ENCODE measurements at regions not wholly inside any gene's neighbourhood (a gene's known extent, or its start where the extent isn't known, plus 50 kb on each side); places are given as distances from the start of the nearest gene placed in this dataset.

GRCh38 chr2:18932853-18933252, 343.5 kb upstream of the NT5C1B start:
- DNase-seq: no peak
- CTCF ChIA-PET: no interaction called here
- H3K27me3 Mint-ChIP-seq: no peaks in the 10 kb centered on the region

DNA sequence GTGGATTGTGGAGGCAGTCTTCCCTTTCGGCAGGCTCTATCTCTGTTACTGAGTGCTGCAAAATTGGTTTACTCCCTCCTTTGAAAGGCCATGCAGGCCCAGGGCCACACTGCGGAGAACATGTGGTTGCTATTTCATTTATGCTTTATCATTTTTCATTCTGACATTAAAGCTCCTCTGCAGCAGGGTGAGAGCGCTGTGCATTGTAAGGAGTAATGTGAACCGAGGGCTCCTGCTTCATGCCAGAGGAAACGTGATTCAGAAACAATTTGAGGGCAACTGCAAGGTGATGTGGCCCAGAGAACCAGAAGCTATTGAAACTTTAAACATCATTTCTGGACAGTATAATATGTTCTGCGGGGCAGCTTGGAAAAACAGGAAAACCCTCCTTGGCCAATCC, 341.6 kb upstream of the NT5C1B start:
- Mint-ChIP-seq H3K4me1 (no peaks in the 10 kb centered on the region), H3K27ac (no peak overlapping the region), H3K36me3 (ENCODE audit: low read depth) (no peaks in the 10 kb centered on the region), H3K9me3 (no peaks in the 10 kb centered on the region), H3K27me3 (no peaks in the 10 kb centered on the region), H3K4me3 (no peak overlapping the region)
- ChIA-PET CTCF (no interaction called here), POLR2A (no interaction called here)
- no peak for DNase-seq

More at GRCh38 chr2:18932853-18933252, 343.5 kb upstream of the NT5C1B start:
- no peaks in the 10 kb centered on the region for H3K9me3 Mint-ChIP-seq
- POLR2A ChIA-PET: no interaction called here
- no peaks in the 10 kb centered on the region for H3K36me3 Mint-ChIP-seq (ENCODE audit: low read depth)
- H3K27ac Mint-ChIP-seq: no peak overlapping the region
- H3K4me3 Mint-ChIP-seq: no peak overlapping the region
- no peaks in the 10 kb centered on the region for H3K4me1 Mint-ChIP-seq

GRCh38 chr2:18927525-18928232, 338.3 kb upstream of the NT5C1B start:
- CTCF ChIA-PET: no interaction called here
- Mint-ChIP-seq H3K36me3 (ENCODE audit: low read depth) (no peaks in the 10 kb centered on the region), H3K9me3 (no peaks in the 10 kb centered on the region), H3K27me3 (no peaks in the 10 kb centered on the region), H3K4me1 (no peaks in the 10 kb centered on the region), H3K4me3 (no peak overlapping the region), H3K27ac (no peak overlapping the region)
- POLR2A ChIA-PET: no interaction called here
- no peak for DNase-seq

GRCh38 chr2:18926631-18927524, 337.5 kb upstream of the NT5C1B start:
- Mint-ChIP-seq H3K9me3 (no peaks in the 10 kb centered on the region), H3K4me1 (no peaks in the 10 kb centered on the region), H3K27me3 (no peaks in the 10 kb centered on the region), H3K27ac (no peak overlapping the region), H3K4me3 (no peak overlapping the region), H3K36me3 (ENCODE audit: low read depth) (no peaks in the 10 kb centered on the region)
- CTCF ChIA-PET: no interaction called here
- POLR2A ChIA-PET: no interaction called here
- DNase-seq: no peak

- H3K4me1 Mint-ChIP-seq: no peaks in the 10 kb centered on the region
These were observed 335.9 kb upstream of the NT5C1B start for GRCh38 chr2:18925296-18925695.

GRCh38 chr2:18924886-18925285, 335.5 kb upstream of the NT5C1B start:
- CTCF ChIA-PET: interaction anchor here (1.3 kb wide), 1 partner anchor 11 kb away, joined by 4 read pairs; no protein-coding TSS in a partner anchor
- Mint-ChIP-seq H3K36me3 (ENCODE audit: low read depth) (no peaks in the 10 kb centered on the region), H3K9me3 (no peaks in the 10 kb centered on the region), H3K4me1 (no peaks in the 10 kb centered on the region), H3K27ac (no peak overlapping the region), H3K4me3 (no peak overlapping the region), H3K27me3 (no peaks in the 10 kb centered on the region)
- POLR2A ChIA-PET: no interaction called here
- no peak for DNase-seq

More at GRCh38 chr2:18925296-18925695, 335.9 kb upstream of the NT5C1B start:
- no peaks in the 10 kb centered on the region for H3K36me3 Mint-ChIP-seq (ENCODE audit: low read depth)
- no peak for DNase-seq
- H3K4me3 Mint-ChIP-seq: no peak overlapping the region
- ChIA-PET CTCF (interaction anchor here (1.3 kb wide), 1 partner anchor 12 kb away, joined by 4 read pairs; no protein-coding TSS in a partner anchor), POLR2A (no interaction called here)
- no peaks in the 10 kb centered on the region for H3K9me3 Mint-ChIP-seq
- no peaks in the 10 kb centered on the region for H3K27me3 Mint-ChIP-seq
- H3K27ac Mint-ChIP-seq: no peak overlapping the region

- no peak overlapping the region for H3K4me3 Mint-ChIP-seq
- H3K9me3 Mint-ChIP-seq: no peaks in the 10 kb centered on the region
- CTCF ChIA-PET: no interaction called here
- no peaks in the 10 kb centered on the region for H3K36me3 Mint-ChIP-seq (ENCODE audit: low read depth)
- H3K4me1 Mint-ChIP-seq: no peaks in the 10 kb centered on the region
- H3K27ac Mint-ChIP-seq: no peak overlapping the region
- no peaks in the 10 kb centered on the region for H3K27me3 Mint-ChIP-seq
- POLR2A ChIA-PET: no interaction called here
- no peak for DNase-seq
These were observed 335.0 kb upstream of the NT5C1B start for GRCh38 chr2:18924386-18924785.

DNA sequence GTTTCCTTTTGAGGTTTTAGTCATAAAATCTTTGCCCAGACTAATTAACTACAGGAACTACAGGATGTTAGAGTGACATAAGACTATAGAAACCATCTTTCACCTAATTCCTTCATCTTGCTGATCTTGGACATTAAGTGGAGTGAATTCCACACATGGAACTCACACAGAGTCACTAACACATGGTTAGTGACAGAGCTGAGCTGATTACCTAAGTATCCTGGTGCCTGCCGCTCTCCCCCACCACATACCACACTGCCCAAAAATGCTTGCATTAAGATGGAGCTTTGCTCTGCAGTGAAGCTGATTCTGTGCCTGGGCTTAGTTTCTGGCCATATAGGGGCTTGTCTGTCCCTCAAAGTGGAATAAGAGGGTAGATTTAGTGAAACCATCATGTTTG, 332.9 kb upstream of the NT5C1B start:
- CTCF ChIA-PET: no interaction called here
- Mint-ChIP-seq H3K4me1 (no peaks in the 10 kb centered on the region), H3K27ac (no peak overlapping the region), H3K4me3 (no peak overlapping the region), H3K27me3 (no peaks in the 10 kb centered on the region), H3K9me3 (no peaks in the 10 kb centered on the region), H3K36me3 (ENCODE audit: low read depth) (no peaks in the 10 kb centered on the region)
- POLR2A ChIA-PET: no interaction called here
- no peak for DNase-seq

DNA sequence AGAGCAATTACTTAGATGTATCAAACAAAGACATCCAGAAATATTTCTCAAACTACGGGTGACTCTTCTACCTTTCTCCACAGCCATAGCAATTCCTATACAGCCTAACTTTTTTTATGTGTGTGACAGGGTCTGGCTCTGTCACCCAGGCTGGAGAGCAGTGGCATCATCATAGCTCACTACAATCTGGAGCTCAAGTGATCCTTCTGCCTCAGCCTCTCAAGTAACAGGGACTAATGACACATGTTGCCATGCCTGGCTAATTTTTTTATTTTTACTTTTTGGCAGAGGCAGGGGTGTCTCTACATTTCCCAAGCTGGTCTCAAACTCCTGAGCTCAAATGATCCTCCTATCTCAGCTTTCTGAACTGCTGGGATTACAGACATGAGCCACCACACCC, 328.9 kb upstream of the NT5C1B start:
- CTCF ChIA-PET: no interaction called here
- no peak for DNase-seq
- H3K36me3 Mint-ChIP-seq (ENCODE audit: low read depth): no peaks in the 10 kb centered on the region
- no peak overlapping the region for H3K27ac Mint-ChIP-seq
- no peaks in the 10 kb centered on the region for H3K9me3 Mint-ChIP-seq
- no peak overlapping the region for H3K4me3 Mint-ChIP-seq
- POLR2A ChIA-PET: no interaction called here
- no peaks in the 10 kb centered on the region for H3K4me1 Mint-ChIP-seq
- H3K27me3 Mint-ChIP-seq: no peaks in the 10 kb centered on the region

GRCh38 chr2:18915227-18915626, 325.9 kb upstream of the NT5C1B start:
- H3K9me3 Mint-ChIP-seq: no peaks in the 10 kb centered on the region

DNA sequence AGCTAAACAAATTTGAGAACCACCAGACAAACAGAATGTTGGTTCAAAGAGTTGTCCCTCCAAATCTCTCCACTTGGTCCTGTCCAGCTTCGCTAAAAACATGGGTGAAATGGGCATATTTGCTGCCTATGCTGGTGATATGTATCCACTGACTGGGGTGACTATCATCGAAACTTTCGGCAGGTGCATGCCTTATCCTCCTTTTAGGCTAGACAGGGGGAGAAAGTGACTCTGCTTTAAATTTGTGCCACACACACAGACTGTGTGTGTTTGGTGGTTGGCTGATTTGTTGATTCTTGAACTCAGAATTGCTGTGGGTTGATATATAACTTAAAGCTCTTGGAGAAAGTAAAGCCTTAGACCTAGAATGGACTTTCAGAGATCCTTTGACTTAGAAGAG, 324.1 kb upstream of the NT5C1B start:
- DNase-seq: no peak
- no peaks in the 10 kb centered on the region for H3K9me3 Mint-ChIP-seq
- POLR2A ChIA-PET: no interaction called here
- H3K27me3 Mint-ChIP-seq: no peaks in the 10 kb centered on the region
- no peak overlapping the region for H3K27ac Mint-ChIP-seq
- no peaks in the 10 kb centered on the region for H3K36me3 Mint-ChIP-seq (ENCODE audit: low read depth)
- CTCF ChIA-PET: interaction anchor here (1.6 kb wide), 1 partner anchor 12 kb away, joined by 4 read pairs; no protein-coding TSS in a partner anchor
- H3K4me1 Mint-ChIP-seq: no peaks in the 10 kb centered on the region
- no peak overlapping the region for H3K4me3 Mint-ChIP-seq

More at GRCh38 chr2:18915227-18915626, 325.9 kb upstream of the NT5C1B start:
- no peaks in the 10 kb centered on the region for H3K27me3 Mint-ChIP-seq
- no peaks in the 10 kb centered on the region for H3K36me3 Mint-ChIP-seq (ENCODE audit: low read depth)
- ChIA-PET CTCF (no interaction called here), POLR2A (no interaction called here)
- no peak overlapping the region for H3K27ac Mint-ChIP-seq
- no peaks in the 10 kb centered on the region for H3K4me1 Mint-ChIP-seq
- H3K4me3 Mint-ChIP-seq: no peak overlapping the region
- DNase-seq: no peak

DNA sequence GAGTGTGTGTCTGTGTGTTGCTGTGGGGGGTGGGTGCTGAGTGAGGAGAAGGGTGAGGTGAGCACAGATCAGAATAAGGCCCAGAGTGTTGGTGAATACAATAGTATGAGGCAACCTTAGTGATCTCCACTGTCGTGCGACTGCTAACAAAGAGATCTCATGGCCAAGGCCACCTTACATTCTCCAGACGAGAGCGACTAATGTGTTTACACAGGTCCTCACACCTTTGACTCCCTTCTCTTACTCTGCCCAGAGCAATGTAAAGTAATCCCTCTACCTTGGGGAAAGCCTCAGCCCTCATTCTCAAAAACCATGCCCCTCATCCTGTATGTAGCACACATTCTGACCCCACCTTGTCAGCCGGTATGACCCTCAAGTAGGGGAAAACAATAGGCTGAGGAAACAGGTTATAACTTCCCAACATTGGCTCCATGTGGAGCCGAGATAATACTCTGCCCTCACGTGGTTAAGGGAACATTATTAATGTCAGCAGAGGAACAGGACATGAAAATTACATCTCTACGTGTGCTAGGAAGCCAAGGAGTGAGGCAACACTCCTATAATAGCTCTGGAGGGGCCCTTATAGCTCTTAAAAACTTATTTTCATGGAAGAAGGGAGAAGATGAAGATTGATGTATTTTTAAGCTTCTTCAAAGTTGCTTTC, 323.0 kb upstream of the NT5C1B start:
- no peak overlapping the region for H3K27ac Mint-ChIP-seq

GRCh38 chr2:18911416-18911815, 322.0 kb upstream of the NT5C1B start:
- Mint-ChIP-seq H3K27ac (no peak overlapping the region), H3K4me1 (no peaks in the 10 kb centered on the region), H3K27me3 (no peaks in the 10 kb centered on the region), H3K36me3 (ENCODE audit: low read depth) (no peaks in the 10 kb centered on the region), H3K4me3 (no peak overlapping the region), H3K9me3 (peaks cover 1% of the 10 kb centered on the region)
- ChIA-PET CTCF (interaction anchor here (0.6 kb wide), 1 partner anchor 392 kb away, joined by 3 read pairs; no protein-coding TSS in a partner anchor), POLR2A (no interaction called here)
- DNase-seq: no peak

More for the DNA sequence above, 323.0 kb upstream of the NT5C1B start:
- Mint-ChIP-seq H3K4me1 (no peaks in the 10 kb centered on the region), H3K36me3 (ENCODE audit: low read depth) (no peaks in the 10 kb centered on the region), H3K9me3 (peaks cover 1% of the 10 kb centered on the region), H3K27me3 (no peaks in the 10 kb centered on the region), H3K4me3 (no peak overlapping the region)
- POLR2A ChIA-PET: no interaction called here
- CTCF ChIA-PET: no interaction called here
- DNase-seq: no peak

Data from activated CD4-positive, alpha-beta memory T cell treated with anti-CD3 and anti-CD28 coated beads, Interleukin-2, amount 10 ng/mL, durations not matched to agents 7 days and 5 days (primary cell).